Thoracic aorta (tissue), 2 donors: ENCODE measurements at regions not wholly inside any gene's neighbourhood (a gene's known extent, or its start where the extent isn't known, plus 50 kb on each side); places are given as distances from the start of the nearest gene placed in this dataset.

ENCODE experiments used
- ATAC-seq: fragments of 150-250 bp; one replicate; pipeline ENCODE4 v1.8.0; 2017; ENCODE audit warnings: low read depth; ENCODE audit not compliant: insufficient number of reproducible peaks, low FRiP score
- DNase-seq: peaks from one replicate; pipeline ENCODE4 v3.0.0-alpha.2; 2020; ENCODE audit warnings: low spot score
- H3K27ac ChIP-seq, 2 donors: fragments of 200-600 bp; sonication (generic); 1 replicate in 1 of 2; 2 replicates in 1 of 2; pipeline ENCODE4 v1.5.1; 2016; ENCODE audit warnings: mild to moderate bottlenecking in 2 of 2, moderate library complexity in 2 of 2
- H3K27me3 ChIP-seq: fragments of 200-600 bp; sonication (generic); replicated peaks from 2 replicates; pipeline ENCODE4 v1.6.0; 2016; ENCODE audit warnings: mild to moderate bottlenecking; ENCODE audit not compliant: insufficient read depth
- H3K36me3 ChIP-seq: fragments of 200-600 bp; sonication (generic); one replicate; pipeline ENCODE4 v1.5.1; 2016
- H3K4me1 ChIP-seq, 2 donors: fragments of 200-600 bp; sonication (generic); 1 replicate in 1 of 2; 2 replicates in 1 of 2; pipeline versions ENCODE4 v1.5.1 to v1.6.0; 2016; ENCODE audit warnings: low read depth in 2 of 2, mild to moderate bottlenecking in 1 of 2; ENCODE audit not compliant: control insufficient read depth in 1 of 2
- H3K4me3 ChIP-seq: fragments of 200-600 bp; sonication (generic); 2 replicates; pipeline ENCODE4 v1.5.1; 2016; ENCODE audit warnings: mild to moderate bottlenecking
- H3K9me3 ChIP-seq: fragments of 200-600 bp; sonication (generic); 2 replicates; pipeline ENCODE4 v1.5.1; 2016
- CTCF ChIP-seq: fragments of 200-600 bp; sonication (generic); IDR thresholded peaks from one replicate; pipeline ENCODE4 v1.5.1; 2019; ENCODE audit warnings: antibody characterized with exemption

GRCh38 chr12:63068857-63069442, 82.1 kb downstream of the AVPR1A start:
- peak; percentile 43 for TF ChIP-seq CTCF
- Histone ChIP-seq H3K27ac (no peak overlapping the region), H3K4me3 (no peak overlapping the region), H3K36me3 (no peaks in the 10 kb centered on the region), H3K9me3 (no peaks in the 10 kb centered on the region), H3K4me1 (no peaks in the 10 kb centered on the region), H3K27me3 (no peaks in the 10 kb centered on the region)
- DNase-seq: no peak
- ATAC-seq: no peak

- ATAC-seq (no peak), DNase-seq (no peak)
- Histone ChIP-seq H3K9me3 (no peaks in the 10 kb centered on the region), H3K36me3 (no peaks in the 10 kb centered on the region), H3K4me3 (no peak overlapping the region), H3K4me1 (no peaks in the 10 kb centered on the region), H3K27me3 (no peaks in the 10 kb centered on the region), H3K27ac (no peak overlapping the region)
- TF ChIP-seq CTCF: no peak
Observed at GRCh38 chr12:63066782-63067181, 84.2 kb downstream of the AVPR1A start.

- H3K9me3 ChIP-seq: no peaks in the 10 kb centered on the region
- ATAC-seq (no peak), DNase-seq (no peak)
- no peaks in the 10 kb centered on the region for H3K36me3 ChIP-seq
- no peak overlapping the region for H3K4me3 ChIP-seq
- no peaks in the 10 kb centered on the region for H3K27me3 ChIP-seq
- no peak for TF ChIP-seq CTCF
- H3K4me1 ChIP-seq: no peaks in the 10 kb centered on the region
- H3K27ac ChIP-seq: no peak overlapping the region
Observed at GRCh38 chr12:63066136-63066535, 84.9 kb downstream of the AVPR1A start.

GRCh38 chr12:63064080-63064479, 86.9 kb downstream of the AVPR1A start:
- Histone ChIP-seq H3K4me1 (no peaks in the 10 kb centered on the region), H3K9me3 (no peaks in the 10 kb centered on the region), H3K36me3 (no peaks in the 10 kb centered on the region), H3K27me3 (no peaks in the 10 kb centered on the region), H3K27ac (no peak overlapping the region), H3K4me3 (no peak overlapping the region)
- ATAC-seq (no peak), DNase-seq (no peak)
- TF ChIP-seq CTCF: no peak

GRCh38 chr12:63056649-63057048, 94.4 kb downstream of the AVPR1A start:
- Histone ChIP-seq H3K9me3 (no peaks in the 10 kb centered on the region), H3K4me1 (no peaks in the 10 kb centered on the region), H3K27me3 (no peaks in the 10 kb centered on the region), H3K36me3 (no peaks in the 10 kb centered on the region), H3K4me3 (no peak overlapping the region), H3K27ac (no peak overlapping the region)
- TF ChIP-seq CTCF: no peak
- no peak for DNase-seq
- no peak for ATAC-seq
